Pancreas (tissue), 10 donors: ENCODE measurements at regions not wholly inside any gene's neighbourhood (a gene's known extent, or its start where the extent isn't known, plus 50 kb on each side); places are given as distances from the start of the nearest gene placed in this dataset.

Experiments used
- ATAC-seq, 4 donors: fragments of 200-7000 bp; cut with Tn5 transposase; one replicate each; pipeline versions ENCODE4 v1.8.0 to v1.9.1; 2020; ENCODE audit warnings: mild to moderate bottlenecking in 4 of 4, moderate library complexity in 4 of 4
- DNase-seq, 6 donors: peaks; one replicate each; pipeline ENCODE4 v3.0.0-alpha.2; 2020
- FAIRE-seq: peaks from 2 replicates; lab custom pipeline; 2012; peaks lifted over from hg19 to GRCh38; lab: Jason Lieb, UNC
- H3K27ac ChIP-seq, 4 donors: fragments of 200-600 bp; sonication (generic); 1 replicate in 3 of 4; 2 replicates in 1 of 4; pipeline versions ENCODE4 v1.5.0 to v1.8.0; 2020
- H3K27me3 ChIP-seq, 4 donors: fragments of 200-600 bp; one replicate each; pipeline ENCODE4 v1.8.0; 2021
- H3K36me3 ChIP-seq, 3 donors: fragments of 200-600 bp; sonication (generic) in 1 of 3; one replicate each; pipeline versions ENCODE4 v1.5.0 to v1.8.0; 2020 to 2021
- H3K4me1 ChIP-seq, 3 donors: fragments of 200-600 bp; one replicate each; pipeline ENCODE4 v1.8.0; 2021
- H3K4me3 ChIP-seq, 4 donors: fragments of 200-600 bp; sonication (generic) in 2 of 4; one replicate each; pipeline versions ENCODE4 v1.5.0 to v1.8.0; 2020 to 2021
- H3K9me3 ChIP-seq, 4 donors: fragments of 200-600 bp; one replicate each; pipeline ENCODE4 v1.8.0; 2021
- WGBS, 2 donors: extraction: QIAGEN DNeasy Blood & Tissue Kit; methylation state at CpG; one replicate each; pipeline ENCODE4 v1.1.7; 2013; 5-methylcytosine and 5-hydroxymethylcytosine counted together
- intact Hi-C, 3 donors: fragments of 100-400 bp; cut with DNase I; formaldehyde crosslinking; loops; one replicate each; pipeline versions ENCODE4 v1.11.1 to v1.14.2; 2022
- TF ChIP-seq, protein P1 (sequence below), 4 donors: fragments of 200-600 bp; sonication (generic) in 3 of 4; IDR thresholded peaks; one replicate each; pipeline versions ENCODE4 v1.5.0 to v1.8.0; 2021; ENCODE audit warnings: antibody characterized with exemption in 4 of 4
- donor health status: healthy with polysubstance abuse.
- donor health status: DM: no; HTN: no; CAD: no; lungs with moderate emphysema.
- donor health status: DM: no; HTN: no; CAD: no.
- donor health status: control.
- donor health status: control.
- donor health status: Bipolar disorder and iron deficiency.
- donor health status: DM: yes; HTN: yes; CAD: no.
- donor health status: DM: no; HTN: no; CAD: no.
- donor health status: DM: no; HTN: no; CAD: no.
- donor health status: DM: yes; HTN: yes; CAD: no.

DNA sequence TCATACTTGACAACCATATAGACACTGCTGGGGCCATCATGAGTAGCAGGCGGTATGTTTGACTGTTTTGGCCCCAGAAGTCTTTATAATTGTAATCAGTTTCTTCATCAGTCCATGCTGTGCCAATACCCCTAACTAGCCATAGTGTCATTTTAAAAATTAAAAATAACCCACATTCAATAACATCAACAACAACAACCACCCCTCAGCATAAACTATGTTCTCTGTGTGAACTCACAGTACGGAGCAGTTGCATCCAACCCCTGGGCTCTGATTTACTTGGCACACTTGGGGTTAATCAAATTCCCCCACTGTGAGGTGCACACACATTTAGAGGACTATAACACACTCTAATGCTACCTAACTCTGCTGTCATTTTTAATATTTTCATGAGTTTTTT, 553.7 kb downstream of the USP25 start:
- no peak for FAIRE-seq
- no peaks in the 10 kb centered on the region for H3K36me3 ChIP-seq
- WGBS, 2 donors: 91 to 99% methylated on average over 2 of the region's 2 CpGs
- peaks cover 0 to 6% (median 0%) of the 10 kb centered on the region in 3 donors for H3K4me1 ChIP-seq
- intact Hi-C loops: no loop called here
- no peaks in the 10 kb centered on the region for H3K27me3 ChIP-seq
- H3K27ac ChIP-seq: no peak overlapping the region
- H3K9me3 ChIP-seq: no peaks in the 10 kb centered on the region
- no peak for DNase-seq
- TF ChIP-seq, protein P1, sequence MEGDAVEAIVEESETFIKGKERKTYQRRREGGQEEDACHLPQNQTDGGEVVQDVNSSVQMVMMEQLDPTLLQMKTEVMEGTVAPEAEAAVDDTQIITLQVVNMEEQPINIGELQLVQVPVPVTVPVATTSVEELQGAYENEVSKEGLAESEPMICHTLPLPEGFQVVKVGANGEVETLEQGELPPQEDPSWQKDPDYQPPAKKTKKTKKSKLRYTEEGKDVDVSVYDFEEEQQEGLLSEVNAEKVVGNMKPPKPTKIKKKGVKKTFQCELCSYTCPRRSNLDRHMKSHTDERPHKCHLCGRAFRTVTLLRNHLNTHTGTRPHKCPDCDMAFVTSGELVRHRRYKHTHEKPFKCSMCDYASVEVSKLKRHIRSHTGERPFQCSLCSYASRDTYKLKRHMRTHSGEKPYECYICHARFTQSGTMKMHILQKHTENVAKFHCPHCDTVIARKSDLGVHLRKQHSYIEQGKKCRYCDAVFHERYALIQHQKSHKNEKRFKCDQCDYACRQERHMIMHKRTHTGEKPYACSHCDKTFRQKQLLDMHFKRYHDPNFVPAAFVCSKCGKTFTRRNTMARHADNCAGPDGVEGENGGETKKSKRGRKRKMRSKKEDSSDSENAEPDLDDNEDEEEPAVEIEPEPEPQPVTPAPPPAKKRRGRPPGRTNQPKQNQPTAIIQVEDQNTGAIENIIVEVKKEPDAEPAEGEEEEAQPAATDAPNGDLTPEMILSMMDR (IDR thresholded peaks at IDR 0.05): no peak
- no peak overlapping the region for H3K4me3 ChIP-seq
- no peak for ATAC-seq

DNA sequence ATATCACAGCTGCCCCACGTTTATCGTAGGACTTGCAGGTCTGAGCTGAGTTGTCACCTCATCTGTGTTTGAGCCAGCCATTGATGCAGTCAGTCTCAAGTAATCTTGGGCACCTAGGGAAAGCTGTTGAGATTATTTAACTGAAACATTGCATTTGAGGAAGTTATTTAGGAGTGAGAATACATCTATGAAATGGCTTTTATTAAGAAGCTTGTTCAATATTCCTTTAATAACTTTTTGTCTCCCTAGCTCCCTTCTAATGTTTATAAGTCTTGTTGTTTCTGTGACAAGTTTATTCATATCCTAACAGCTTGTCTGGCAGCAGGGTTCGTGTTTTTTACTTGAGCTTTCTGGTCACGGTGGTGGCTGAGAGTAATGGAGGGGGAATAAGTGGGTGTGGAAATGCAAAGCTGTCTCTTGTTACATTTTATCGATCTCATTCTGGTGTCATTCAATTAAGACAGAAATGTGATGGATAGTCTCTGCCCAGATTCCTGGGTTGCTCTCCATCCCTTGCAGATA, 555.9 kb downstream of the USP25 start:
- TF ChIP-seq, protein P1 (IDR thresholded peaks at IDR 0.05): no peak
- WGBS, 2 donors: 26 to 34% methylated on average over 5 of the region's 5 CpGs
- no peak overlapping the region for H3K4me3 ChIP-seq
- intact Hi-C loops: no loop called here
- no peaks in the 10 kb centered on the region for H3K36me3 ChIP-seq
- no peaks in the 10 kb centered on the region for H3K9me3 ChIP-seq
- no peak for ATAC-seq
- FAIRE-seq: no peak
- DNase-seq: no peak
- H3K27me3 ChIP-seq: no peaks in the 10 kb centered on the region
- H3K4me1 ChIP-seq: peaks cover 0 to 6% (median 0%) of the 10 kb centered on the region in 3 donors
- no peak overlapping the region for H3K27ac ChIP-seq

DNA sequence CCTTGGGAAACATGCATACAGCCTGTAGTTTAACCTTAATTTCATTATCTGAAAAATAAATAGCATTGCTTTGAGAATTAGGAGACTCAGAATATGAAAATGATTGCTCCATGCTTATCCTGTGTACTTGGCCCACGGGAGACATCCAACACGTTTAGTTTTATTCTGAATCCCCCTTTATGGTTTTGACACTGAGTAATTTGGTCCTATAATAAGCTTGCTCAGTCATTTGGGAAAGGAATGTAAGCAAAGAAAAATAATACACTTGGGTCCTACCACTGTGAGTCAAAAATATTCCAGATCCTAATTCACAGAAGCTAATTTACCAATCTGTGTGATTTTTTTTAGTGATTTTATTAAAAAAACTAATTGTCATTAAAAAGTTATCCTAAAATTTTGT, 557.3 kb downstream of the USP25 start:
- Histone ChIP-seq H3K27ac (no peak overlapping the region), H3K9me3 (no peaks in the 10 kb centered on the region), H3K4me1 (no peaks in the 10 kb centered on the region), H3K27me3 (no peaks in the 10 kb centered on the region), H3K4me3 (no peak overlapping the region), H3K36me3 (no peaks in the 10 kb centered on the region)
- WGBS, 2 donors: 16 to 21% methylated on average over 2 of the region's 2 CpGs
- DNase-seq (no peak), ATAC-seq (no peak), FAIRE-seq (no peak)
- intact Hi-C loops: no loop called here
- TF ChIP-seq, protein P1 (IDR thresholded peaks at IDR 0.05): no peak

DNA sequence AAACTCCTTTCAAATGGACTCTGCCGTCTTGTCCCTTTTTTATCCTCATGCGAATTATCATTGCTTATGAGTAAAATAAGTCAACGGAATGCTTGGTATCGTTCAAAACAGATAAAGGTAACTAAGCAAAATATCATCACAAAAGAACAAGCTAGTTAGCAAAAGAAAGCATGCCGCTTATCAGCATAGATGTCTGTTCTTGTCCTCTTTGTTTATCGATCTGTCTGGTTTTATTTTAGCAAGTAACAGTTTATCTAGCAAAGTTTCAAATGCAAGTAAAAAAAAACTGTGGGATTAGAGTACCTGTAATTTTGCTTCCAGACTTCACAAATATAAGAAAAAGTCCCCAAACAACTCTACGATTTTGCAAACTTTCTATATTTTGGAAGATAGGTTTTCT, 561.5 kb downstream of the USP25 start:
- TF ChIP-seq, protein P1 (IDR thresholded peaks at IDR 0.05): no peak
- Histone ChIP-seq H3K4me3 (no peak overlapping the region), H3K4me1 (no peaks in the 10 kb centered on the region), H3K27ac (no peak overlapping the region), H3K36me3 (no peaks in the 10 kb centered on the region), H3K27me3 (no peaks in the 10 kb centered on the region), H3K9me3 (no peaks in the 10 kb centered on the region)
- ATAC-seq: no peak
- no peak for FAIRE-seq
- 24 to 27% methylated on average over 7 of the region's 7 CpGs for WGBS, 2 donors
- DNase-seq: no peak
- intact Hi-C loops: no loop called here

DNA sequence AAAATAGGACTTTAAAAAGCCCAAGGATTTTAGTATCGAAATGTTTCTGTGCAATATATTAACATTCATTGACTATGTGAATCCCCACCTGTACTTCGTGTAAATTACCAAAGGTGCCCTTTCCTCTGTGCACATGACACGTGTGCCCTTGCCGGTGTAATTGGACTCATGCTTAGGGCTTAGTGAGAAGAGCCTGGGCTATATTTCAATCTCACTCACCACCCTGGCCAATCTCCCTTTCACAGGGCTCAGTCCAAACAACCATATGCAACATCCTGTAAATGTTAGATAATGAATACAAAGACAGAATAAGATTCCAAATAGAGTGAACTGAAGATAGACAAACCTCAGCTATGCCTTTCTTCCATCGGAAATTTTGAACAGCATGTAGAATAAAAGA, 564.3 kb downstream of the USP25 start:
- FAIRE-seq (no peak), DNase-seq (no peak), ATAC-seq (no peak)
- TF ChIP-seq, protein P1 (IDR thresholded peaks at IDR 0.05): no peak
- Histone ChIP-seq H3K9me3 (no peaks in the 10 kb centered on the region), H3K36me3 (no peaks in the 10 kb centered on the region), H3K27me3 (no peaks in the 10 kb centered on the region), H3K27ac (no peak overlapping the region), H3K4me1 (no peaks in the 10 kb centered on the region), H3K4me3 (no peak overlapping the region)
- WGBS, 2 donors: 65 to 81% methylated on average over 5 of the region's 5 CpGs
- intact Hi-C loops: no loop called here
